Muscle layer of duodenum (tissue), 2 donors: ENCODE measurements at regions not wholly inside any gene's neighbourhood (a gene's known extent, or its start where the extent isn't known, plus 50 kb on each side); places are given as distances from the start of the nearest gene placed in this dataset.

ENCODE experiments used
- H3K27ac ChIP-seq: one replicate; pipeline ENCODE4 v1.7.0; 2013; ENCODE audit warnings: mild to moderate bottlenecking, low read length
- H3K27me3 ChIP-seq: one replicate; pipeline ENCODE4 v1.7.0; 2013; ENCODE audit warnings: low read depth, mild to moderate bottlenecking, control low read depth, low read length
- H3K36me3 ChIP-seq, 2 donors: one replicate each; pipeline ENCODE4 v1.7.0; 2013; ENCODE audit warnings: low read length in 2 of 2, control low read depth in 1 of 2, mild to moderate bottlenecking in 1 of 2; ENCODE audit not compliant: insufficient read depth in 2 of 2, control insufficient read depth in 1 of 2
- H3K4me1 ChIP-seq, 2 donors: one replicate each; pipeline ENCODE4 v1.7.0; 2013; ENCODE audit warnings: low read length in 2 of 2, mild to moderate bottlenecking in 2 of 2, control low read depth in 1 of 2, moderate library complexity in 1 of 2; ENCODE audit not compliant: insufficient read depth in 2 of 2, control insufficient read depth in 1 of 2
- H3K4me3 ChIP-seq, 2 donors: one replicate each; pipeline ENCODE4 v1.7.0; 2013; ENCODE audit warnings: low read length in 2 of 2, low read depth in 1 of 2, mild to moderate bottlenecking in 1 of 2
- H3K9me3 ChIP-seq, 2 donors: one replicate each; pipeline ENCODE4 v1.7.0; 2013; ENCODE audit warnings: low read length in 2 of 2, control low read depth in 1 of 2, mild to moderate bottlenecking in 1 of 2; ENCODE audit not compliant: control insufficient read depth in 1 of 2
- donor health status: healthy.

GRCh38 chr4:84239278-84239845 lies 259.7 kb downstream of the NKX6-1 start:
- Histone ChIP-seq H3K36me3 (no peaks in the 10 kb centered on the region), H3K4me3 (no peak overlapping the region), H3K27ac (no peak overlapping the region), H3K9me3 (no peaks in the 10 kb centered on the region), H3K27me3 (no peaks in the 10 kb centered on the region), H3K4me1 (no peaks in the 10 kb centered on the region)

- Histone ChIP-seq H3K9me3 (no peaks in the 10 kb centered on the region), H3K4me1 (no peaks in the 10 kb centered on the region), H3K27ac (no peak overlapping the region), H3K27me3 (no peaks in the 10 kb centered on the region), H3K36me3 (no peaks in the 10 kb centered on the region), H3K4me3 (no peak overlapping the region)
These were observed 260.6 kb downstream of the NKX6-1 start for GRCh38 chr4:84238247-84239090.

DNA sequence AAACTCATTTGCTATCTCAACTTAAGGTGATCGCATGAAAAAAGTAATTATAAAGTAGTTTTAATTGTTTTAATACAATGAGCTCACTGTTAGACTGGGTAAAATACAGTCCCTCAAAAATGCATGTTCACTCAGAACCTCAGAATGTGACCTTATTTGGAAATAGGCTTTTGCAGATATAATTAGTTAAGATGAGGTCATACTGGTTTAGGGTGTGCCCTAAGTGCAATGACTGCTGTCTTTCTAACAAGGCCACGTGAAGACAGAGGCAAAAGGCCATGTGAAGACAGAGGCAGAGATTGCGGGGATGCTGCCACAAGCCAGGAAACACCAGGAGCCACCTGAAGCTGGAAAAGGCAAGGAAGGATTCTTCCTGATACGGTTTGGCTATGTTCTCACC lies 262.1 kb downstream of the NKX6-1 start:
- Histone ChIP-seq H3K4me3 (no peak overlapping the region), H3K36me3 (no peaks in the 10 kb centered on the region), H3K9me3 (no peaks in the 10 kb centered on the region), H3K27me3 (no peaks in the 10 kb centered on the region), H3K4me1 (no peaks in the 10 kb centered on the region), H3K27ac (no peak overlapping the region)

GRCh38 chr4:84235126-84235944 lies 263.8 kb downstream of the NKX6-1 start:
- Histone ChIP-seq H3K27me3 (no peaks in the 10 kb centered on the region), H3K9me3 (no peaks in the 10 kb centered on the region), H3K4me1 (no peaks in the 10 kb centered on the region), H3K36me3 (no peaks in the 10 kb centered on the region), H3K27ac (no peak overlapping the region), H3K4me3 (no peak overlapping the region)

- Histone ChIP-seq H3K27me3 (no peaks in the 10 kb centered on the region), H3K36me3 (no peaks in the 10 kb centered on the region), H3K27ac (no peak overlapping the region), H3K4me3 (no peak overlapping the region), H3K9me3 (no peaks in the 10 kb centered on the region), H3K4me1 (no peaks in the 10 kb centered on the region)
These were observed 266.6 kb downstream of the NKX6-1 start for GRCh38 chr4:84232309-84233095.

- no peaks in the 10 kb centered on the region for H3K27me3 ChIP-seq
- H3K4me1 ChIP-seq, result no peaks in the 10 kb centered on the region
These were observed 267.5 kb downstream of the NKX6-1 start for GRCh38 chr4:84231539-84232055.

GRCh38 chr4:84224522-84224921 lies 274.6 kb downstream of the NKX6-1 start:
- peaks cover 0 to 5% of the 10 kb centered on the region in 2 donors for H3K4me1 ChIP-seq
- no peaks in the 10 kb centered on the region for H3K9me3 ChIP-seq
- H3K4me3 ChIP-seq, result no peak overlapping the region
- H3K27ac ChIP-seq, result no peak overlapping the region
- no peaks in the 10 kb centered on the region for H3K36me3 ChIP-seq
- no peaks in the 10 kb centered on the region for H3K27me3 ChIP-seq

More at GRCh38 chr4:84231539-84232055, 267.5 kb downstream of the NKX6-1 start:
- no peaks in the 10 kb centered on the region for H3K9me3 ChIP-seq
- H3K36me3 ChIP-seq, result no peaks in the 10 kb centered on the region
- no peak overlapping the region for H3K27ac ChIP-seq
- no peak overlapping the region for H3K4me3 ChIP-seq

- Histone ChIP-seq H3K27ac (no peak overlapping the region), H3K9me3 (no peaks in the 10 kb centered on the region), H3K4me3 (no peak overlapping the region), H3K4me1 (peaks cover 0 to 5% of the 10 kb centered on the region in 2 donors), H3K27me3 (no peaks in the 10 kb centered on the region), H3K36me3 (no peaks in the 10 kb centered on the region)
These were observed 277.4 kb downstream of the NKX6-1 start for GRCh38 chr4:84221704-84222103.

DNA sequence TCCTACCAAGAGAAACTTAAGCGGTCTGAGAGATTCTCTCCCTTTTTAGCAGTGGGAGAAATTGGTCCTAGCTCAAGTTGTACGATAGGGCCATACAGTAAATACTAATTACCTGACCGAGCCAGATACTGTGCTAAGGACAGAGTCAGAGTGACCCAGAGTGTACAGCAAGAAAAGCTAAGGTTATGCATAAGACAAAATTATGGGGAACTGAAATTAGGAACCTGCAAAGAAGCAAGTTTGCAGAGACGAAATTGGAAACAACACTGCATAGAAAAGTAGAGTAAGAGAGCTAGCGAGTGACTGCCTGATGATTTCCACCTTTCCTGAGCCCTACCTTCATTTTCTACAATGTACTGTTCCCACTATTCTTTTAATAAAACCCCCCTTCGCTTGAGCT lies 278.1 kb downstream of the NKX6-1 start:
- Histone ChIP-seq H3K9me3 (no peaks in the 10 kb centered on the region), H3K27me3 (no peaks in the 10 kb centered on the region), H3K27ac (no peak overlapping the region), H3K4me1 (peaks cover 0 to 5% of the 10 kb centered on the region in 2 donors), H3K4me3 (no peak overlapping the region), H3K36me3 (no peaks in the 10 kb centered on the region)

DNA sequence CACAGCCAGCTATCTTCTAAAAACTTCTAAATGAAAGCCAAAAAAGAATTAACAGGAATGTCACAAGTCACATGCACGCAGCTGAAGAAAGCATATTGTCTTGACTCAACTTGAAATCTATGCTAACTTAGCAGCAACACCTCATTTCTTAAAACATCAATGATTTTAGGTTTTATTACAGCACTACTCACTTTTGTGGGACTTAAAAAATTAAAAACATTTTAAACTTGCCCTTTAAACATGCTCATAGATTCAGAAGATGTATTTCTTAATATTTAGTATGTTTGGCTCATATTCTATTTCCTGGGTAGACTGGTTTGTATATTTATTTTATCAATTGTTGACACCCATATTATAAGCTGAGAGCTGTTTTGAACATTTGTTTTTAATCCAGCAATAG lies 279.4 kb downstream of the NKX6-1 start:
- peaks cover 0 to 5% of the 10 kb centered on the region in 2 donors for H3K4me1 ChIP-seq
- no peaks in the 10 kb centered on the region for H3K9me3 ChIP-seq
- no peaks in the 10 kb centered on the region for H3K27me3 ChIP-seq
- H3K36me3 ChIP-seq, result no peaks in the 10 kb centered on the region
- H3K4me3 ChIP-seq, result no peak overlapping the region
- H3K27ac ChIP-seq, result no peak overlapping the region
